NT2/D1 (cell line): ENCODE measurements at regions not wholly inside any gene's neighbourhood (a gene's known extent, or its start where the extent isn't known, plus 50 kb on each side); places are given as distances from the start of the nearest gene placed in this dataset.

ENCODE experiments used
- SUZ12 ChIP-seq: IDR thresholded peaks from 2 replicates; pipeline ENCODE4 v1.6.1; 2011; ENCODE audit not compliant: insufficient read length, insufficient read depth; ENCODE audit errors: extremely low read depth
- YY1 ChIP-seq: IDR thresholded peaks from 2 replicates; pipeline ENCODE4 v1.6.1; 2011; ENCODE audit not compliant: insufficient read length, insufficient read depth
- ZNF274 ChIP-seq: IDR thresholded peaks from 2 replicates; pipeline ENCODE4 v1.6.1; 2011; ENCODE audit warnings: mild to moderate bottlenecking, low read depth, low read length

GRCh38 chr4:189597341-189597740 lies 343.3 kb upstream of the FRG1 start:
- TF ChIP-seq ZNF274 = no peak
- TF ChIP-seq YY1 = no peak
- TF ChIP-seq SUZ12 = no peak
